Neuronal stem cell (in vitro differentiated cells): ENCODE measurements at regions not wholly inside any gene's neighbourhood (a gene's known extent, or its start where the extent isn't known, plus 50 kb on each side); places are given as distances from the start of the nearest gene placed in this dataset.

Experiments used
- DNase-seq: peaks from one replicate; pipeline ENCODE4 v3.0.0-alpha.2; 2013; ENCODE audit warnings: low spot score
- H2AFZ ChIP-seq: one replicate; pipeline ENCODE4 v1.6.1; 2013; ENCODE audit warnings: mild to moderate bottlenecking, low read length, inconsistent platforms
- H2AK5ac ChIP-seq: 2 replicates; pipeline ENCODE4 v1.6.1; 2013; ENCODE audit warnings: low read depth, mild to moderate bottlenecking, inconsistent platforms, low read length, moderate library complexity, mixed read lengths
- H2BK120ac ChIP-seq: 2 replicates; pipeline ENCODE4 v1.6.1; 2013; ENCODE audit warnings: low read depth, mild to moderate bottlenecking, inconsistent platforms, low read length, moderate library complexity, mixed read lengths
- H2BK12ac ChIP-seq: one replicate; pipeline ENCODE4 v1.6.1; 2013; ENCODE audit warnings: low read length, inconsistent platforms
- H2BK15ac ChIP-seq: 2 replicates; pipeline ENCODE4 v1.6.1; 2013; ENCODE audit warnings: mild to moderate bottlenecking, low read length, inconsistent platforms, mixed read lengths
- H2BK5ac ChIP-seq: one replicate; pipeline ENCODE4 v1.6.1; 2013; ENCODE audit warnings: inconsistent platforms, mild to moderate bottlenecking, low read length, moderate library complexity
- H3K14ac ChIP-seq: one replicate; pipeline ENCODE4 v1.6.1; 2013; ENCODE audit warnings: low read length, inconsistent platforms
- H3K18ac ChIP-seq: 2 replicates; pipeline ENCODE4 v1.6.1; 2013; ENCODE audit warnings: low read length, inconsistent platforms
- H3K23ac ChIP-seq: 2 replicates; pipeline ENCODE4 v1.6.1; 2013; ENCODE audit warnings: low read depth, mild to moderate bottlenecking, mixed read lengths, low read length, inconsistent platforms; ENCODE audit not compliant: poor library complexity
- H3K27ac ChIP-seq: replicated peaks from 3 replicates; pipeline ENCODE4 v1.5.1; 2013; ENCODE audit warnings: low read length, inconsistent platforms
- H3K27me3 ChIP-seq, 3 experiments: 2 replicates each; pipeline ENCODE4 v1.6.1; 2013; ENCODE audit warnings: low read length in 3 of 3, mild to moderate bottlenecking in 2 of 3, inconsistent platforms in 1 of 3, low read depth in 1 of 3, mixed read lengths in 1 of 3, moderate library complexity in 1 of 3; ENCODE audit not compliant: control insufficient read depth in 3 of 3, insufficient read depth in 3 of 3
- H3K36me3 ChIP-seq, 2 donors: replicated peaks in 1 of 2; 2 replicates each; pipeline ENCODE4 v1.6.1; 2013; ENCODE audit warnings: low read length in 2 of 2; ENCODE audit not compliant: control insufficient read depth in 2 of 2, insufficient read depth in 2 of 2
- H3K4ac ChIP-seq: 2 replicates; pipeline ENCODE4 v1.6.1; 2013; ENCODE audit warnings: inconsistent platforms, mild to moderate bottlenecking, low read length, moderate library complexity
- H3K4me1 ChIP-seq, 2 donors: 1 replicate in 1 of 2; 2 replicates in 1 of 2; pipeline ENCODE4 v1.6.1; 2013; ENCODE audit warnings: low read length in 2 of 2, low read depth in 1 of 2; ENCODE audit not compliant: control insufficient read depth in 2 of 2, insufficient read depth in 1 of 2
- H3K4me2 ChIP-seq: one replicate; pipeline ENCODE4 v1.6.1; 2013; ENCODE audit warnings: mild to moderate bottlenecking, low read length, inconsistent platforms; ENCODE audit not compliant: insufficient read depth, poor library complexity, severe bottlenecking
- H3K4me3 ChIP-seq, 2 donors: 2 replicates each; pipeline ENCODE4 v1.5.1; 2013; ENCODE audit warnings: low read length in 2 of 2, mild to moderate bottlenecking in 2 of 2, inconsistent platforms in 1 of 2, moderate library complexity in 1 of 2
- H3K79me1 ChIP-seq: one replicate; pipeline ENCODE4 v1.6.1; 2013; ENCODE audit warnings: low read depth, mild to moderate bottlenecking, inconsistent platforms, low read length, moderate library complexity
- H3K9ac ChIP-seq: one replicate; pipeline ENCODE4 v1.6.1; 2013; ENCODE audit warnings: mild to moderate bottlenecking, low read depth, low read length, inconsistent platforms; ENCODE audit not compliant: poor library complexity
- H3K9me3 ChIP-seq, 2 donors: replicated peaks in 1 of 2; 2 replicates each; pipeline versions ENCODE3 to v1.6.1; 2013; ENCODE audit warnings: low read length in 2 of 2, mild to moderate bottlenecking in 2 of 2, inconsistent platforms in 1 of 2, low read depth in 1 of 2, mixed read lengths in 1 of 2, moderate library complexity in 1 of 2; ENCODE audit not compliant: control insufficient read depth in 2 of 2, insufficient read depth in 1 of 2
- H4K8ac ChIP-seq: one replicate; pipeline ENCODE4 v1.6.1; 2013; ENCODE audit warnings: low read depth, mild to moderate bottlenecking, inconsistent platforms, low read length, moderate library complexity
- H4K91ac ChIP-seq: one replicate; pipeline ENCODE4 v1.6.1; 2013; ENCODE audit warnings: low read length, low read depth, mild to moderate bottlenecking, inconsistent platforms; ENCODE audit not compliant: poor library complexity
- WGBS, 2 donors: extraction: QIAGEN DNeasy Blood & Tissue Kit; methylation state at CpG; one replicate each; pipeline ENCODE4 v1.1.7; 2013; ENCODE audit warnings: missing lambda C conversion rate in 2 of 2, mixed read lengths in 1 of 2; ENCODE audit not compliant: insufficient read length in 2 of 2, insufficient replicate concordance in 1 of 2; ENCODE audit errors: extremely low coverage in 2 of 2; 5-methylcytosine and 5-hydroxymethylcytosine counted together

DNA sequence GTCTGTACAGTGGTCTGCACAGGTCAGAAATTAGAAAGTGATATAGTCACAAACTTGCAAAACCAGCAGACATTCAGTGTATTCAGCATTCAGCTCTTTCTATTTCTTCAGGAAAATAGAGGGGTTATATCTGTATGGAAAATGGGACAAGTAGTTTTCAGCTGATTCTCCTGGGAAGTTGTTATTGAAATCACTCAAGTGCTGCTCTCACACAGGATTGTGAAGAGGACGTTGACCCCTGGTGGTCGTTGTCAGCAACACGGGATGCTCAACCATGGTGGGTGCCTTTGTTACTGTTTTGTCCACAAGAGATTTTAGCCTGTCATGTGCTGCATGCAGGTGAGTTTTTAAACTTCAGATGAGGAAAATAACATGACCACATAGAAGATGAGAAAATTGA, 981.8 kb downstream of the TMEM121 start:
- Histone ChIP-seq H3K4me1 (no peaks in the 10 kb centered on the region), H3K27me3 (no peaks in the 10 kb centered on the region), H3K79me1 (peaks cover 2% of the 10 kb centered on the region), H2BK12ac (no peak overlapping the region), H3K9ac (no peak overlapping the region), H3K27ac (no peak overlapping the region), H4K8ac (no peak overlapping the region), H3K36me3 (no peaks in the 10 kb centered on the region), H2BK5ac (no peak overlapping the region), H3K23ac (no peak overlapping the region), H2BK120ac (no peak overlapping the region), H3K4me2 (no peak overlapping the region), H3K18ac (no peak overlapping the region), H2AFZ (no peak overlapping the region), H3K4me3 (no peak overlapping the region), H2AK5ac (no peak overlapping the region), H3K9me3 (peaks cover 0 to 46% of the 10 kb centered on the region in 2 donors), H4K91ac (no peak overlapping the region), H3K4ac (no peak overlapping the region), H2BK15ac (no peak overlapping the region), H3K14ac (no peak overlapping the region)
- DNase-seq, result no peak
- WGBS, 2 donors, result no CpG with 5 or more reads among the region's 3 CpGs

GRCh38 chr14:106509176-106509575, 982.8 kb downstream of the TMEM121 start:
- no peak overlapping the region for H4K8ac ChIP-seq
- no peak overlapping the region for H2AK5ac ChIP-seq

GRCh38 chr14:106509807-106510206, 983.4 kb downstream of the TMEM121 start:
- Histone ChIP-seq H3K4me2 (no peak overlapping the region), H3K36me3 (no peaks in the 10 kb centered on the region)
- WGBS, 2 donors, result no CpG with 5 or more reads among the region's 3 CpGs

More at GRCh38 chr14:106509176-106509575, 982.8 kb downstream of the TMEM121 start:
- no peak for DNase-seq
- no peak overlapping the region for H2BK12ac ChIP-seq
- H2BK5ac ChIP-seq, result no peak overlapping the region
- H3K4ac ChIP-seq, result no peak overlapping the region
- H3K18ac ChIP-seq, result no peak overlapping the region
- H3K9me3 ChIP-seq, result peaks cover 0 to 45% of the 10 kb centered on the region in 2 donors
- no CpG with 5 or more reads among the region's 2 CpGs for WGBS, 2 donors
- H3K27ac ChIP-seq, result no peak overlapping the region
- H2AFZ ChIP-seq, result no peak overlapping the region
- H2BK120ac ChIP-seq, result no peak overlapping the region
- H3K14ac ChIP-seq, result no peak overlapping the region
- no peak overlapping the region for H2BK15ac ChIP-seq
- H3K9ac ChIP-seq, result no peak overlapping the region
- no peak overlapping the region for H3K4me2 ChIP-seq
- H4K91ac ChIP-seq, result no peak overlapping the region
- H3K23ac ChIP-seq, result no peak overlapping the region
- no peaks in the 10 kb centered on the region for H3K36me3 ChIP-seq
- peaks cover 2% of the 10 kb centered on the region for H3K79me1 ChIP-seq
- H3K4me3 ChIP-seq, result no peak overlapping the region
- no peaks in the 10 kb centered on the region for H3K27me3 ChIP-seq
- H3K4me1 ChIP-seq, result no peaks in the 10 kb centered on the region

DNA sequence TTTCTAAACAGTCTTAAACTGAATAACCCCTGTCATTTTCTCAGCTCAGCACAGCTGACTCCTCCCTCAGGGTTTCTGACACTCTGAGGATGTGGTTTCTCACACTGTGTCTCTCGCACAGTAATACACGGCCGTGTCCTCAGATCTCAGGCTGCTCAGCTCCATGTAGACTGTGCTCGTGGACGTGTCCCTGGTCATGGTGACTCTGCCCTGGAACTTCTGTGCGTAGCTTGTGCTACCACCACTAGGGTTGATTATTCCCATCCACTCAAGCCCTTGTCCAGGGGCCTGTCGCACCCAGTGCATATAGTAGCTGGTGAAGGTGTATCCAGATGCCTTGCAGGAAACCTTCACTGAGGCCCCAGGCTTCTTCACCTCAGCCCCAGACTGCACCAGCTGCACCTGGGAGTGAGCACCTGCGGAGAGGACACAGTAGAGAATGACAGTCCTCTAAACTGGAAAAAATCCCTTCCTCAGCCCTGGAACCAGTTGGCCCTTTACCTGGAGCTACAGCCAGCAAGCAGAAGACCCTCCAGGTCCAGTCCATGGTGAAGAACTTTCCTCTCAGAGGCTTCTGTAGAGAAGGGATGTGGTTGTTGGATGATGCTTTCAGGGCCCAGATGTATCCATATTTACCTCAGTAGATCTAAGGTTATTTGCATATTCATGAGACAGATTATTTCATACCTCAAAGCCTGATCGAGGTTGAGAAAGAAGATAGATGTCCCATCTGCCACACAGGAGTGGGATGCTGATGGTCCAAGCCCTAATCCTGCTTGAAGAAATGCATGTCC, 984.8 kb downstream of the TMEM121 start:
- Histone ChIP-seq H3K4ac (no peak overlapping the region), H3K79me1 (peaks cover 2% of the 10 kb centered on the region), H3K4me1 (no peaks in the 10 kb centered on the region), H3K9ac (no peak overlapping the region), H2AK5ac (no peak overlapping the region), H3K14ac (no peak overlapping the region), H4K8ac (no peak overlapping the region), H2BK120ac (no peak overlapping the region), H2BK5ac (no peak overlapping the region), H3K4me3 (no peak overlapping the region), H3K36me3 (no peaks in the 10 kb centered on the region), H3K27ac (no peak overlapping the region), H3K18ac (no peak overlapping the region), H3K4me2 (no peak overlapping the region), H3K23ac (no peak overlapping the region), H2AFZ (no peak overlapping the region), H3K9me3 (peaks cover 0 to 42% of the 10 kb centered on the region in 2 donors), H4K91ac (no peak overlapping the region), H2BK15ac (no peak overlapping the region), H3K27me3 (no peaks in the 10 kb centered on the region), H2BK12ac (no peak overlapping the region)
- WGBS, 2 donors, result no CpG with 5 or more reads among the region's 9 CpGs
- DNase-seq, result no peak

More at GRCh38 chr14:106509807-106510206, 983.4 kb downstream of the TMEM121 start:
- Histone ChIP-seq H3K14ac (no peak overlapping the region), H2AFZ (no peak overlapping the region), H3K4ac (no peak overlapping the region), H3K23ac (no peak overlapping the region), H2BK15ac (no peak overlapping the region), H3K4me1 (no peaks in the 10 kb centered on the region), H2BK12ac (no peak overlapping the region), H3K18ac (no peak overlapping the region), H3K79me1 (peaks cover 2% of the 10 kb centered on the region), H4K8ac (no peak overlapping the region), H4K91ac (no peak overlapping the region), H3K9ac (no peak overlapping the region), H3K27ac (no peak overlapping the region), H2BK120ac (no peak overlapping the region), H2AK5ac (no peak overlapping the region), H3K9me3 (peaks cover 0 to 42% of the 10 kb centered on the region in 2 donors), H2BK5ac (no peak overlapping the region), H3K27me3 (no peaks in the 10 kb centered on the region), H3K4me3 (no peak overlapping the region)
- no peak for DNase-seq
